ENCODE measurements at regions not wholly inside any gene's neighbourhood (a gene's known extent, or its start where the extent isn't known, plus 50 kb on each side); places are given as distances from the start of the nearest gene placed in this dataset.

DNA sequence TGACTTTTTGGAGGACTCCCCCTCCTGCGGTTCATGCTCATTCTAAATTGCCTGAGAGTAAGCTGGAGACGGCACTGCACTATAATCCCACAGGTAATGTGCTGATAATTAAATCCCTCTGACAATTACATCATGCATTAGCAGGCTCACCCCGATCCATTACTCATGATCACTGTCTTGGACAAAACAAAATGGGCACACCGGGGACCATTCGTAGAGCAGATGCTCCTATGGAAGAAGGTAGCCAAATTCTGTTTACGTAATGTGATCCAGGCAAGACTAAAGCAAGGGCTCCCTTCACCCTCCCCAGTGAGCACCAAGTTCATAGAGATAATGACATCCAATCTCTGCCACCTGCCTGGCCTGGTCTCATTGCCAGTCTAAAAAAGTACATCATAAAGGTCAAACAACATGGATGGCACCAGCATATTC is 657.1 kb upstream of the SOX11 start:
- POLR2A ChIA-PET, result no interaction called here
- Histone ChIP-seq H3K79me2 (ENCODE audit: insufficient read depth, low read length) (no peaks in the 10 kb centered on the region), H3K27me3 (ENCODE audit: insufficient read depth, low read length) (no peaks in the 10 kb centered on the region), H3K36me3 (ENCODE audit: control insufficient read depth in 1 of 2, insufficient read depth in 2 of 2, low read length in 2 of 2) (no peaks in the 10 kb centered on the region), H3K4me3 (replicated peaks in 1 of 2; ENCODE audit: low read depth in 1 of 2, low read length in 2 of 2) (no peak overlapping the region), H3K27ac (ENCODE audit: low read depth, low read length) (no peak overlapping the region), H4K20me1 (ENCODE audit: insufficient read depth) (no peaks in the 10 kb centered on the region), H2AFZ (ENCODE audit: low read depth, low read length, poor library complexity, severe bottlenecking) (no peak overlapping the region), H3K9ac (ENCODE audit: low read length) (no peak overlapping the region), H3K4me2 (ENCODE audit: low read length) (no peak overlapping the region), H3K9me2 (ENCODE audit: insufficient read depth) (no peaks in the 10 kb centered on the region), H3K4me1 (ENCODE audit: control insufficient read depth in 1 of 2, insufficient read depth in 2 of 2, low read length in 2 of 2) (no peaks in the 10 kb centered on the region), H3K9me3 (ENCODE audit: control insufficient read depth in 1 of 2, insufficient read depth in 1 of 2, low read depth in 1 of 2, low read length in 2 of 2) (peaks cover 13 to 24% of the 10 kb centered on the region in 2 experiments; a peak in 3 of 4 replicates)
- no peak for TF ChIP-seq EZH2phosphoT487 (IDR thresholded peaks at IDR 0.05; ENCODE audit: borderline replicate concordance)
- TF ChIP-seq SP1 (IDR thresholded peaks at IDR 0.05; ENCODE audit: low read depth), result no peak
- no peak for TF ChIP-seq RAD21 (IDR thresholded peaks at IDR 0.05; ENCODE audit: low read depth)
- TF ChIP-seq ZFX (IDR thresholded peaks at IDR 0.05), result no peak
- TF ChIP-seq EZH2 (IDR thresholded peaks at IDR 0.05), result no peak
- no peak for TF ChIP-seq EGR1 (IDR thresholded peaks at IDR 0.05; ENCODE audit: low read depth)
- no TSS peak for BruUV-seq (replicated peaks)
- DNase-seq (ENCODE audit: low read depth, low spot score), result no peak
- RAD21 ChIA-PET (ENCODE audit: low non-redundant PET in 1 of 2, low total read pairs in 2 of 2, uncharacterized antibody in 2 of 2, unreplicated experiment in 2 of 2), result no interaction called here
- CTCF ChIA-PET, result no interaction called here
- intact Hi-C loops (cut with micrococcal nuclease), result no loop called here
- no peak for ATAC-seq

DNA sequence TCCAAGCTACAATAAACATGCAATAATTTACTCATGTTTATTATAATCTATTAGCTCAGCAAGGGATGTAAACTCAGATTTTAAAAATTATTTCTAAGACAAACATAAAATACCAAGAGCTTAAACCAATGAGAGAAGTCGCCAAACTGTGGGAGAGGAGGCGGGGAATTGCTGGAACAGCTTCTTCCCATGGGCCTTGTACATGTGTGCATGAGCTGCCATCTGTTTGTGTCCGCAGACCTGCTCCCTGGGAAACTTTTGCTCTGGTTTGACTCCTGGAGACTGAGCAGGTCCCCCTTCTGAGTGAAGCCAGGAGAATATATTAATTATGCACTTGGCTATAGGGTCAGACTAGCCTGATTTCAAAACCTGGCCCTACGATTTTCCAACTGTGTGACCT is 655.9 kb upstream of the SOX11 start:
- Histone ChIP-seq H3K4me3 (replicated peaks in 1 of 2; ENCODE audit: low read depth in 1 of 2, low read length in 2 of 2) (no peak overlapping the region), H3K9ac (ENCODE audit: low read length) (no peak overlapping the region), H3K4me1 (ENCODE audit: control insufficient read depth in 1 of 2, insufficient read depth in 2 of 2, low read length in 2 of 2) (no peaks in the 10 kb centered on the region), H3K36me3 (ENCODE audit: control insufficient read depth in 1 of 2, insufficient read depth in 2 of 2, low read length in 2 of 2) (no peaks in the 10 kb centered on the region), H3K9me2 (ENCODE audit: insufficient read depth) (no peaks in the 10 kb centered on the region), H2AFZ (ENCODE audit: low read depth, low read length, poor library complexity, severe bottlenecking) (no peak overlapping the region), H3K27ac (ENCODE audit: low read depth, low read length) (no peak overlapping the region), H3K27me3 (ENCODE audit: insufficient read depth, low read length) (no peaks in the 10 kb centered on the region), H3K4me2 (ENCODE audit: low read length) (no peak overlapping the region), H3K79me2 (ENCODE audit: insufficient read depth, low read length) (no peaks in the 10 kb centered on the region), H4K20me1 (ENCODE audit: insufficient read depth) (no peaks in the 10 kb centered on the region), H3K9me3 (ENCODE audit: control insufficient read depth in 1 of 2, insufficient read depth in 1 of 2, low read depth in 1 of 2, low read length in 2 of 2) (peaks cover 13 to 28% of the 10 kb centered on the region in 2 experiments; a peak in 3 of 4 replicates)
- CTCF ChIA-PET, result no interaction called here
- ATAC-seq (no peak), DNase-seq (ENCODE audit: low read depth, low spot score) (no peak)
- POLR2A ChIA-PET, result no interaction called here
- RAD21 ChIA-PET (ENCODE audit: low non-redundant PET in 1 of 2, low total read pairs in 2 of 2, uncharacterized antibody in 2 of 2, unreplicated experiment in 2 of 2), result no interaction called here
- intact Hi-C loops (cut with micrococcal nuclease), result no loop called here
- TF ChIP-seq SIN3A (IDR thresholded peaks at IDR 0.05; ENCODE audit: low read depth), result no peak
- TF ChIP-seq FOSL1 (IDR thresholded peaks at IDR 0.05; ENCODE audit: low read depth), result no peak
- TF ChIP-seq ATF3 (IDR thresholded peaks at IDR 0.05), result no peak
- no peak for TF ChIP-seq JUND (IDR thresholded peaks at IDR 0.05)
- BruUV-seq (replicated peaks), result no TSS peak
